HG02852 (cell line): ENCODE measurements at regions not wholly inside any gene's neighbourhood (a gene's known extent, or its start where the extent isn't known, plus 50 kb on each side); places are given as distances from the start of the nearest gene placed in this dataset.

ENCODE experiments used
- ATAC-seq: cut with Tn5 transposase; IDR thresholded peaks from one replicate; pipeline ENCODE4 v1.9.1; 2021; ENCODE audit warnings: mild to moderate bottlenecking, moderate library complexity; ENCODE audit not compliant: unreplicated experiment

DNA sequence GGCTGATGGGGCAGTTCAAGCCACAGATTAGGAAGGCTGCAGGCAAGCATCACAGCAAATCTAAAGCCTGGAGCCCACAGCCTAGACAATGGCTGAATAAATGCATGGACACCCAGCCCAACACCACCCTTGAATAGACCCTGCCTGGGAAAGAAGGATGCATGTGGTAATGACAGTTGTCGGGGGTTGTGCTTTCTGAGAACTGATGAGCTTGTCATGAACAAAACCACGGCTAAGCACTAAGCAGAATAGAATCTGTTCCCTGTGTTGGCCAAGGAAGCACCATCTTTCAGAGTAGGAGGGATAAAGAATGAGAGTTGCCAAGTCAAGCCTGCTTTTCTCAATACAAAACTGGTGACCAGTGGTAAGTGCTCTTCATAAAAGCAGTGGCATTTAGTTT, 66.1 kb upstream of the JCAD start:
- no peak for ATAC-seq

DNA sequence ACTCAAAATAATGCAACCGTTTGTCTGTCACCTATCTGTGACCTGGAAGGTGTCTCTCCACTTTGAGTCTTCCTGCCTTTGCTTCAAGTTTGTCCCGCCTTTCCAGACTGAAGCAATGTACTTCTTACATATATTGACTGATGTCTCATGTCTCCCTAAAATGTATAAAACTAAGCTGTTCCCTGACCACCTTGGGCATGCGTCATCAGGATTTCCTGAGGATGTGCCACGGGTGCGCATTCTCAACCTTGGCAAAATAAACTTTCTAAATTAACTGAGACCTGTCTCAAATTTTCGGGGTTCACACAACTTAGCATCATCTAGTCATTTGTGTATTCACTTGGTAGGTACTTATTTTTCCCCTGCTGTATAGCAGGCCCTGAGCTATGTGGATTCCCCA, 65.3 kb upstream of the JCAD start:
- no peak for ATAC-seq

DNA sequence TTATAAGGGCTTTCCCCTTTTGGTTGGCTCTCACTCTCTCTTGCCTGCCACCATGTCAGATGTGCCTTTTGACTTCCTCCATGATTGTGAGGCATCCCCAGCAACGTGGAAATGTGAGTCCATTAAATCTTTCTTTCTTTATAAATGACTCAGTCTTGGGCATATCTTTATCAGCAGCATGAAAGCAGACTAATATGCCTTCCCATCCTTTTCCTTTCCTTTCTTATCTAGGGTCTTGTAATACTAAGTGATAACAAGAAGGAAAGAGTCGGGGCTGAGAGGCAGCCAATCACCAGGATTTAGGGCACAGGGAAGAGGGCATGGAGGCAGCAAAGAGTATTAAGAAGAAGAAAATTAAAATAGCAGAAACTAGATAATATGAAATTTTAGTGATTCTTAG, 62.0 kb upstream of the JCAD start:
- ATAC-seq = no peak

DNA sequence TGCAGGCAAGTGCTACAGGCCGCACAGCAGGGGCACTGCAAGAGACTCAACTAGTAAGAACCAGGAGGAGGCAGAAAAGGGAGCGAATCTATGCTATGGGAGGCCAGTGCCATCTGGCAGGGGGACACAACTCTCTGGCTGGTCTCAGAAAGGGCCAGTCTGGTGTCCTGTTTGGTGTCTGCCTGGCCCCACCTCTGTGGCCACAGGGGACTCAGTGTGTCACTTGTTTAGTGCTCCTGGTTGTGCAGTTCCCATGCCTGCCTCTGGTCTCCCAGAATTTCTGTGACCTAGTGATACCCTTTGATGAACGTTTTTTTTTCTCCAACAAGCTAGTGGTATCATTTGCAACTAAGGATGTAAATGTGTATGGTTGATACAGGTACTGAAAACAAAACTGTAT, 59.2 kb upstream of the JCAD start:
- ATAC-seq = no peak

DNA sequence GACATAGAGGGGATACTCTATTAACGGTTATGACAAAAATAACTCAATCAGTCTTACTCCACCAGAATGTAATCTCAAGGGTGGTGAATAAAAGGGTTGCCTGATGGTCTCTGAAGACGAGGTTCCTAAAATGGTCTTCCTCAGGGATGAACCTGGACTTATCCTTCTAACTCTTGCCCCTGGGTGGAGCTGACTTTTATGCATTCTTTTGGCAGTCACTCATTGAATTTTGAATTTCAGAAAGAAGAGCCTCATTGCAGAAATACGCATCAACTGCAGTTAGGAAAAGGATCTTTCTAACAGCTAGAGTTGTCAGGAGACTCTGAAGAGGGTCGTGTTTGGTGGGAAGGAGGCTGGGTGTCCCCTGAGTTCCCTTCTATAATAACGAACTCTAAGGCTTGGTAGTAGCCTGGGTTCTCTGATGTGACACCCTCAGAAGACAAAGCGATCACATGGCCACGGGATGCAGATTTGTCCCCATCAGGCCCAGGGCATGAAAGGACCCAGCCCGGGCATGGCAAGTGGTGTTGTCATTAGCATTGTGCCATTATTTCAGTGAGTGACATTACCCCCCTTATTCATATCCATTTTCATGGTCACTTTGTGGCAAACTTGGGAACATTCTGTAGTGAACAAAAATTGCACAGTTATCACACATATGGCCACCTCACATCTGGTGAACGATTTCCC, 58.6 kb upstream of the JCAD start:
- no peak for ATAC-seq

DNA sequence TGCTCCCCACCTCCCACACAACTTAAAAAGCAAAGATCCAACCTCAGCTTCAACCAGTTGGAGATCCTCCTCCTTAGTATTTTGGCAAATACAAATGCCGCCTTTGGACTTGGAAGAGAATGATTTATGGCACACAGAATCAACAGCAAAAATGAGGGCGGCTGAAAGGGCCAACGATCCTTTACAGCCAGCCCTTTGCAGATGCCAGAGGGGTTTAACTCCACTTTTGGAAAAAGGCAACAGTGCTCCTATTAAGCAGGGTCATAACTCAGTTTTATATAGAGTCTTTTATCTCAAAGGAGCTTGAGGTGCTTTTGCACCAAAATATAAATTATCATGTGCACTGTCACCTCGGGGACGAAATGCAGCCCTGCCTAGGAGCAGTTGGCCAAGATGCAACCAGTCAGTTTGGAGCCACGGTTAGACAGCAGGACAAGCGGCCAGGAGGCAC, 56.7 kb upstream of the JCAD start:
- no peak for ATAC-seq

DNA sequence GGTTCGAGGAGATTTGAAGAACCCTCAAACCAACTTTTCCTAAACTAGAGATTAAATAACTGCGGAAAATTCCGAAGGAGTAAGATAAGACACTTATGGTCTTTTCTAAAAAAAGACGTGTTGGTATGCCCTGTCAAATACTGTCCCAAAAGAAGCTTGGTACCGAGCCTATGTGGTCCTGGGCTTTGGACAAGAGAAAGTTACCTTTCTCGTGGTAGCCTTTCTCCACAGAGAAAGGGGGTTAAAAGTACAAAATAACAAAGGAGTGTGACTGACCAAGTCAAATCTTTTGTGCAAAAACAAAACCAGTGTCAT, 56.2 kb upstream of the JCAD start:
- ATAC-seq = no peak

DNA sequence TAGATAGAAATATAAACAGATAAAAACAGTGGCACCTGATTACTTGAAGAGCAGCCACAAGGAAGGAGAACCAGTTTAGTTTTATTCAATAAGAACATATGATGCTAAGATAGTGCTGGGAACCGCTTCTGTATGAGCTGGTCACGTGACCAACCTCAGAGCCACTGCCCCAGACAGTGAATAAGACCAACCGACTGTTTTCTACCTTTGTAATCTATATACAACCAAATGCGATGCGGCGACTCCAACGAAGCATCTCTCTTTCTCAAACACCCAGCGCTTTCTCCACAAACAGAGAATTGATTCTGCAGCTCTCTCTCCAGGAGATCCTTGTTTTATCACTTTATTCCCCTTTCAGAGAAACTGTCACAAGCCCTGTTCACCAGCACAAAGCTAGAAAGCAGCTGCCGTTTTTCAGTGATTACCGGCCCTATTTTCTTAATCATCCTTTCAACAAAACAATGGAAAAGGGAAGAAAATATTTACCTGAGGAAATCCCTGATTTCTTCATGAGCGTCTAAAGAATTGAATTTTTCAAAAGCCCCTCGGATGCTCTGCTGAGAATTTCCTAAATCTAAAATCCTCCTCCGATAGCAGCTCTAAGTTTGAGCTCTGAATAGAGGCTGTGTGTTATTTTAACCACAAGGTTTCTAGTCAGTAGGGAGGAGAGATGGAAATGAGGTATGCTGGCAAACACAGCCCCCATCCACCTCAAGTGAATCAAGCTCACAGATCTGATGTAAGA, 55.7 kb upstream of the JCAD start:
- ATAC-seq = no peak

DNA sequence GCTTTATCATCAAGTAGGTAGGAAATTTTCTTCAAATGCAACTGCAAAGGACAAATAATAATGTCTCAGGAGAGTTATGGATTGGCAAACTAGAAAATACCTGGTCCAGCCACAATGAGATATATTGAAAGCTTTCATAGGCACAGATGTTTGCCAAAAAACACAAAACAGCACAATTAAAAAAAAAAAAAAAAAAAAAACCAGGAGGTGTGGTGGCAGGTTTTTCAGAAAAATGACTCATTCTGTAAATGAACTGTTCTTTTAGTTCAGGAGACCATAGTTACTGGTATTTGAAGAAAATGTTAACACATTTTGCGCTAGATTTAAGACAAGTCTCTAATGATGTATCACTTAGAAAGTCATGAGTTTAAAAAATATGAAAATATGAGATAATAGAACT, 55.0 kb upstream of the JCAD start:
- ATAC-seq = no peak

DNA sequence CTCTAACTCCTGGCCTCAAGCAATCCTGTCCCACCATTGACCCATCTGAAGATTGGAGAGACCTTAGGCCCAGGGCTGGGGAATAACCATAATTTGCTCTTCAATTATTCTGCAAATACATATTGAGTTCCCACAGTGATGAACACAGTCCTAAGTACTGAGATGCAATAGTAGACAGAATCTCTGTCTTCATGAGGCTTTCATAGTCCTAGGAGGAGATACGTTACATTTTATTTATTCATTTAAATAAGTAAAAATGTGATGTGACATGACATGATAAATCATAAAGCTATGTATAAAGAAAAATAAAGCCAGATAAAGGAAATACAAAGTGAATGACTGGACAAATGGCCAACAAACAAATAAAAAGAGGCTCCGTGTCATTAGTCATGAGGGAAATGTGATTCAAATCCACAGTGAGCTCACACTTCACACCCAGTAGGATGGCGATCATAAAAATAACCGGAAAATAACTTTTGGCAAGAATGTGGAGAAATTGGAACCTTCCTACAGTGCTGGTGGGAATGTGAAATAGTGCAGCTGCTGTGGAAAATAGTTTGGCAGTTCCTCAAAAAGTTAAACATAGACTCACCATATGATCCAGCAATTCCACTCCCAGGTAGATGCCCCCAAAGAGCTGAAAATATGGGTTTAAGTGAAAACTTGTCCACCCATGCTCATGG, 52.1 kb upstream of the JCAD start:
- no peak for ATAC-seq
